ENCODE measurements at regions not wholly inside any gene's neighbourhood (a gene's known extent, or its start where the extent isn't known, plus 50 kb on each side); places are given as distances from the start of the nearest gene placed in this dataset.
"Not testable (repeated sequence)": the region's sequence is repeated elsewhere in the genome, so short reads cannot be mapped to it uniquely, and the experiment has no call there.

- intact Hi-C loops (cut with DNase I): no loop called here
- no peak for DNase-seq
These were observed 55.6 kb downstream of the SOWAHC start for GRCh38 chr2:109669731-109670130.

DNA sequence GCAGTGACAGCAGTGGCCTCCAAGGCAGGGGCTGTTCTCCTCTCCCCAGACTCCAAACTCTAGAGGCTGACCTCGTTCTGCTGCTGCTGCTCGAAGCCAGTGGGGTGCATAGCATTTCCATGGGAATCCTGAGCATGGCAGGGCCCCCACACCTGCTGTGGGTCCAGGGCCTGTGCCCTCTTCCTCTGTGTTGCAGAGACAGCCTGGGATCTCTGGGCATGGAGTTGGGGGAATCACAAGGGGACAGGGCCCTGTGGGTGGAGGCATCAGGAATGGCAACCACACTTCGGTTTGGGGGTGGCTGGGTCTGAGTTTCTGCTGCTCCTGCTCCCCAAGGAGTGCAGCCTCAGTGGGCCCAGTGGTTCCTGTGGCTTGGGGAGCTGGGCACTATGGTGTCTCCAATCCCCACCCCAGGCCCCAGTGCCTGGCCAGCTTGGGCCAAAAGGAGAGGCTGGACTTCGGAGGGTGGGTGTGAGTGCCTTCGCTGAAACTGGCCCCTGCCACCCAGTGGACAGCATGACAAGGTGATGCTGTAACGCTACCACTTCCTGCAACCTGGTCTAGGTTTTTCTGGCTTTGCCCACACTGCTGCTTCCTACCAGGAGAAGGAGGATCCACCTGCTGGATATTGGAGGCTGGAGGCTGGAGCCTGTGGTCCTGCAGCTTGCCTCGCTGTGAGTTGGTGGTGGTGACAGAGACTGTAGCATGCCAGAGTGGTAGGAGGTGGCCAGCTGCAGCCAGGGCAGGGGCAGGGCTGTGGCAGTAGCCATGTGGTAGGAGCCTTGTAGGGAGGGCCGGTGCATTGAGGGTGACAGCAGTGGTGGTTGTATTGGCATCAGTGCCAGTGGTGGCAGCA is 56.6 kb downstream of the SOWAHC start:
- DNase-seq: no peak
- intact Hi-C loops (cut with DNase I): no loop called here

DNA sequence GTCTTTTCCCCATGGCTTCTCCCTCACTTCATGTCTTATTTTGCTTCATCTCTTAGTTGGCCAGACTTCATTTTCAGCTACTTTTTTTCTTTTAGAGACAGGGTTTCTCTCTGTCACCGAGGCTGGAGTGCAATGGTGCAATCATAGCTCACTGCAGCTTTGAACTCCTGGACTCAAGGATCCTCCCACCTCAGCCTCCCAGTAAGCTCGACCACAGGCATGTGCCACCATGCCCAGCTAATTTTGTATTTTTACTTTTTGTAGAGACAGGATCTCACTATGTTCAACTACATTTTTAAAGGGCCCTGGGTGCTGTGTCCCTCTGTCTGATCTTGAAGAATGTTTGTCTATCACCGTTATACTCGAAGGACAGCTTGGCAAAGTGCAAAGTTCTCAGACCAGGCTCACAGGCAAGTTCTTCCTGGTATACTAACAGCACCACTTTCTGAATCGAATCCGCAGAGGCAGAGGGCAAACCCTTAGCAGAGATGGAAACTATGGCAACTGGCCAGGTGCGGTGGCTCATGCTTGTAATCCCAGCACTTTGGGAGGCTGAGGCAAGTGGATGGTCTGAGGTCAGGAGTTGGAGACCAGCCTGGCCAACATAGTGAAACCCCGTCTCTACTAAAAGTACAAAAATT is 60.9 kb downstream of the SOWAHC start:
- no peak for DNase-seq
- intact Hi-C loops (cut with DNase I): no loop called here

DNA sequence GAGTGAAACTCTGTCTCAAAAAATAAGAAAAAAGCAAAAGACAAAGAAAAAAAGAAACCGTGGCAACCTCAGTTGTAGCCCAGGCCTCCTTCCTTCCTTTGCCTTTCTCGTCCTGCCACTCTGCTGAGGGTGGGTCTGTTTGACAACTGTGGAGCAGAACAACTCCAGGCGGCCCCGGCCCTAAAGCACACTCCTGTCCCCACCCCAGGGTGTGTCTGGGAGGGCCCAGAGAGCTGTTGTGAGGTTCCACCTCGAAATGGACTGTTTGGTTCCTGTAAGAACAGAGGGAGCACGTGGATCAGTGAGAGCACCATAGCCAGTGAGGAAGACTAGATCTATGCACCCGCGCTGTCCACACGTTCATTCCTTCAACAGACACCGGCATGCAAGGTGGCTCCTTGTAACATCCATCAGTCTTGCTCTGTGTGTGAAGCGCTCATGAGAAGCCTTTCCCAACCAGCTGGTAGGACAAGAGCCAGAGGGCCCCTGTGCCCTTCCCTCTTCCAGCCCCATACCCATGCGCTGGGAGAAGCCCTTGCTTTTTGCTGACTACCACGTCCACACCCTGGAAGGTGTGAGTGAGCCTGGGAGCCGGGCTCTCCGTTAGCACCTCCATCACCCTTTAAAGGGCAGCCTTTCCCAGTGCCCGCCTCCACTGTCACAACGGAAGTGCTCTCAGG is 61.6 kb downstream of the SOWAHC start:
- intact Hi-C loops (cut with DNase I): no loop called here
- no peak for DNase-seq

- peak in 3 of 42 donors; percentile 4 to 45 (median 9) for DNase-seq
- intact Hi-C loops (cut with DNase I): no loop called here
These were observed 62.3 kb downstream of the SOWAHC start for GRCh38 chr2:109676346-109676902.

GRCh38 chr2:109677121-109677731 is 63.1 kb downstream of the SOWAHC start:
- DNase-seq; intact Hi-C loops (cut with DNase I): not testable (repeated sequence)

- intact Hi-C loops (cut with DNase I): no loop called here
- DNase-seq: no peak
These were observed 63.8 kb downstream of the SOWAHC start for GRCh38 chr2:109677835-109678580.

GRCh38 chr2:109678724-109679201 is 64.6 kb downstream of the SOWAHC start:
- DNase-seq; intact Hi-C loops (cut with DNase I): not testable (repeated sequence)

DNA sequence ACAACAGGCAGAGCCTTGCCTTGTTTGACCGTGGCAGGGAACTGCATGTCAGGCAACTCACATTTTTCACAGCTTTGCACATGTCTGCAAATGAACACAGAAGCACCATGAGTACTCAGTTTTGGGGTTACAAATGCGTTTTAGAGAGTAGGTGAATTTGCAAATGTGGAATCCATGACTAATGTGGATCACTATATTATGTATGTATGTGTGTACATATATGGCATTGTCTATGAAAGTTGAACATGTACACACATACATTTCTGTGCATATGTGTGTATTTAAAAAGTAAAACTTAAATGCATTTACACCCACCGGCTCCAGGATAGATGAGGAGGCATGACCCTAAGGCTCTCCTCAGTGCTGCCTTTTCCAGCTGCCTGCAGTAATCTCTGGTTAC is 65.1 kb downstream of the SOWAHC start:
- intact Hi-C loops (cut with DNase I): no loop called here
- no peak for DNase-seq

- intact Hi-C loops (cut with DNase I): no loop called here
- no peak for DNase-seq
These were observed 65.5 kb downstream of the SOWAHC start for GRCh38 chr2:109679626-109680025.

DNA sequence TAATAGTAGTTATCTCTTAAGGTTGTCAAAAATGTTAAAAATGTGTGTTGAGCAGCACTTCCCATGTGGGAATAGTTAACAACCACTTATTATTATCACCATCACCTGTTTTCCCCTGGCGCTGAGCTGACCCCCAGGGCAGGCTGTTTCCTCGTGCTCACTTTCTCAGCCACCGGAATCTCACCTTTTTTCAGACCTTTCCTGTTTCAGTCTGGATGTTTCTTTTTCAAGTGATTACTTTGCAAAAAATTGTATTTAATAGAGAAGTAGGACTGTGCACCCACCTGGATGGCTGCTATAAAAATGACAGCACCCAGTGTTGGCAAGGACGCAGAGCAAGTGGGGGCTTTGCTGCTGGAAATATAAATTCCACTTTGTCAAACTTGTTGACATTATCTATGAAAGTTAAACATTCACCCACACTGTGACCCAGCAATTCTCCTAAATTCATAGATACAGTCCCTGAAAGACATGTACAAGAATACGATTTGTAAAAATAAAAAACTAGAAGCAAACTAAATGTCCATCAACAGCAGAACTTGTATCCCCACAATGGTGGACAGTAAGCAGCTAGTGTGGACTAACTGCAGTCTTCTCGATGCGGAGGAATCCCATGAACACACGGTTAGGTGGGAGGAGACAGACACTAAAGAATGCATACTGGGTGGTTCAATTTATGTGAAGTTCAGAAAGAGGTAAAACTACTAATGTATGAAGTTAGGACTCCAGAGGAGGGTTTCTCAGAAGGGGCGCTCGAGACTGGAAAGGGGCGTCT is 66.5 kb downstream of the SOWAHC start:
- intact Hi-C loops (cut with DNase I): no loop called here
- DNase-seq: no peak

DNA sequence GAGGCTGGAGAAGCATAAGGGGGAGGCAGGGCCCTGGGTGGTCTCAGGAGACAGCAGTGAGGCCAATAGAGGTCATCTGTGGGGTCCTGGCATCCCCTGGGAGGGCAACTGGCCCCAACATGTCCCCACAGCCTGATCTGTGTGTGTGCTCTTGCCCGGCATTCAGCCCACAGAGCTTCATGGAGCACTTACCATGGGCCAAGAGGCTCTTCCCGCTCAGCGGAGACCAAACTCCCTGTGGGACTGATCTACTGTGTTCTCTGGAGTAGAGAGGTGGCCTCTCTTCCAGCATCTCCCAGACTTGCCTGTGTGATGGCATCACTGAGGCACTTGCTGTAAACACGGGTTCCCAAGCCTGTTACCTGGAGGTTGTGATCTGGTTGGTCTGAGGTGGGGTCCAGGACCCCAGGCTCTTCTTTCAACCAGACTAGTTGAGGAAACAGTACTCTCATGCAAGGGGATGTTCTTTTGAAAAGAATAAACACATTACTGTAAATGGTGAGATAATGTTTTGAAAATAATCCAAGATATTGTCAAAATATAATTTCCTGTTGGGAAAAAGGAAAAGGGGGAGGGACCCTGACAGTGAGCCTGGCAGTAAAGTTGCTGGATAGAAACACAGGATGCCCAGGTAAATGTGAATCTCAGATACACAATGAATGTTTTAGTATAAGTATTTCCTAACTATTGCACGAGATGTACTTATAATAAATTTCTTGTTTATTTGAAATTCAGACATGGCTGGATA is 67.6 kb downstream of the SOWAHC start:
- intact Hi-C loops (cut with DNase I): no loop called here
- no peak for DNase-seq

DNA sequence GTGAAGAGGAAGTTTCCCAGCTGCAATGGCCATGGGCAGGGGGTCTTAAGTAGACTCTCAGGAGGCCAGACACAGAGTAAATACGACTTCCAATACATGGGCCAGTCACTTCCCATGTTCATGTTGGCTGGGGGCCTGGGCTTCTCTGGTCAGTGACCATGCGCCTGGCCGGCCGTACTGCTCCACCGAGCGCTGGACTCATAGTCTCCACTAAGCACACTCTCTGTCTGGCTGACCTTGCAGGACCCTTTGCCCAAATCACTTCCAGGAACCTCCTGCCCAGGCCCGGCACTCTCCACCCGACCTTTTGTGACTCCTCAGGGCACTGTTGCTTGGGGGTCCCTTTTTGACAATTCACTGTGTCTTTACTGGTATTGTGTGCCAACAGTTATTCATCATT is 69.3 kb downstream of the SOWAHC start:
- DNase-seq: no peak

GRCh38 chr2:109685453-109685852 is 71.3 kb downstream of the SOWAHC start:
- intact Hi-C loops (cut with DNase I): no loop called here
- no peak for DNase-seq

More for the DNA sequence above, 69.3 kb downstream of the SOWAHC start:
- intact Hi-C loops (cut with DNase I): no loop called here

DNA sequence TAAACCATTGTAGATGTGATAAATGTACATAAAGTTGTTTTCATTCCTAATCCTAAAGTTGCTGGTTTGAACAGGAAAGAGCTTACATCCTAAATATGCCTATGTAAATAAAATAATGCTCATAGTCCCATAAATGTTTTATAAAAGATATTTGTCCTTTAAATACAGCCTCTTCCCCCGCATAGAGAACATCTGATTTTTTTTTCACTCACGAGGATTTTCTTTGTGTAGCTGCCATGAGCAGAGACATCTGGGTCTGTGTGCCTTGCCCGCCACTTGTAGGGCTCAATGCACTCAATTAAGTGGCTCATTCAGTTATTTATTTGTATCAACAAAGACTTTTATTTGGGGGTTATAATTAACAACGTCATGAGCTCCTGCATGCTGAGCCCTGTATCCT is 72.8 kb downstream of the SOWAHC start:
- intact Hi-C loops (cut with DNase I): no loop called here

DNA sequence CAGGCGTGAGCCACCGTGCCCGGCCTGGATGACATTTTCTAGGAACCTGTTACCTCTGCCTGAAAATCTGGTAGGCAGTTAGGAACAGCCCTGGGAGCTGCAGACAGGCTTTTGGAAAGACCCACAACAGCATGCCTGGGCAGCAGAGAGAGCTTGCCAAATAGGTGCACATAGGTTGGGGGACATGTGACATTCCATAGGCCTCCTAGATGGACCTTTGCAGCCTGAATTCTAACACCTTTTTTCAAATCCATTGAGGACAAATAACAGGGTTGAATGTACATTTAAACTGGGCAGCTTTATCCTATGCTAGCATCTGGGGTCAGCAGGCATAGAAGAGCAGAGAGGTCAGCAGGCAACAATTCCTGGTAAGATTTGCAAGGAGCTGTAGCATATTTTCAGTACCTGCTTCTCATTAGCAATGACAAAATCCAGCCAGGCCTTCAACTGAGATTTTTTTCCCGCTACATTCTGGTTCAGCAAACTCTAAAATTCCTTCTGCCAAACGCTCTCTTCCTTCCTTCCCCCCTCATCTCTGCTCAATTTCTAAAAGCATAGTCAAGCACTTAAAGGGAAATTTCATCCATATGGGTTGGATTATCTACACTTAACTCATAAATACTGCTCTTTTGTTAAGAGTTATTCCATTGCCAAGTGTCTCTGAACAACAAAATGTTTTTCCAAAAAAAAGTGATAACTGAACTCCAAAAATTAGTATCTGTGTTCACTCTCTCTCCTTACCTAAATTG is 75.2 kb downstream of the SOWAHC start:
- DNase-seq: no peak
- intact Hi-C loops (cut with DNase I): no loop called here

More for the DNA sequence above, 72.8 kb downstream of the SOWAHC start:
- DNase-seq: no peak

Measured in head of caudate nucleus (tissue), 42 donors.